ENCODE measurements at regions not wholly inside any gene's neighbourhood (a gene's known extent, or its start where the extent isn't known, plus 50 kb on each side); places are given as distances from the start of the nearest gene placed in this dataset.

GRCh38 chr10:130809761-130810515 lies 501.6 kb downstream of the TCERG1L start:
- peak; percentile 19 to 22 (median 20) for DNase-seq

- no peak for DNase-seq
Measured at GRCh38 chr10:130810856-130811255, 500.7 kb downstream of the TCERG1L start.

GRCh38 chr10:130812381-130813148 lies 499.0 kb downstream of the TCERG1L start:
- DNase-seq: no peak

GRCh38 chr10:130814610-130815009 lies 496.9 kb downstream of the TCERG1L start:
- no peak for DNase-seq

GRCh38 chr10:130816116-130816901 lies 495.2 kb downstream of the TCERG1L start:
- DNase-seq: no peak

- no peak for DNase-seq
Measured at GRCh38 chr10:130817046-130817624, 494.4 kb downstream of the TCERG1L start.

- no peak for DNase-seq
Measured at GRCh38 chr10:130817674-130818073, 493.8 kb downstream of the TCERG1L start.

- DNase-seq: no peak
Measured at GRCh38 chr10:130820880-130821482, 490.5 kb downstream of the TCERG1L start.

GRCh38 chr10:130824230-130825014 lies 487.1 kb downstream of the TCERG1L start:
- DNase-seq: no peak

GRCh38 chr10:130833596-130833995 lies 477.9 kb downstream of the TCERG1L start:
- no peak for DNase-seq

GRCh38 chr10:130834170-130834569 lies 477.4 kb downstream of the TCERG1L start:
- no peak for DNase-seq

- no peak for DNase-seq
Measured at GRCh38 chr10:130834573-130834972, 476.9 kb downstream of the TCERG1L start.

GRCh38 chr10:130835068-130835467 lies 476.5 kb downstream of the TCERG1L start:
- DNase-seq: no peak

- no peak for DNase-seq
Measured at GRCh38 chr10:130836344-130836743, 475.2 kb downstream of the TCERG1L start.

- DNase-seq: no peak
Measured at GRCh38 chr10:130843051-130843653, 468.4 kb downstream of the TCERG1L start.

GRCh38 chr10:130844310-130844709 lies 467.2 kb downstream of the TCERG1L start:
- DNase-seq: no peak

- DNase-seq: no peak
Measured at GRCh38 chr10:130847170-130847569, 464.4 kb downstream of the TCERG1L start.

GRCh38 chr10:130848855-130849254 lies 462.7 kb downstream of the TCERG1L start:
- no peak for DNase-seq

- no peak for DNase-seq
Measured at GRCh38 chr10:130854151-130854550, 457.4 kb downstream of the TCERG1L start.

GRCh38 chr10:130857631-130858295 lies 453.8 kb downstream of the TCERG1L start:
- no peak for DNase-seq

GRCh38 chr10:130858626-130859025 lies 452.9 kb downstream of the TCERG1L start:
- no peak for DNase-seq

All from suppressor macrophage treated with lipopolysaccharide for 1 hour (primary cell).